Ectodermal cell (in vitro differentiated cells): ENCODE measurements at regions not wholly inside any gene's neighbourhood (a gene's known extent, or its start where the extent isn't known, plus 50 kb on each side); places are given as distances from the start of the nearest gene placed in this dataset.

Experiments used
- H3K27ac ChIP-seq: 2 replicates; pipeline ENCODE4 v1.7.0; 2013; ENCODE audit warnings: mild to moderate bottlenecking, low read depth, low read length; ENCODE audit not compliant: insufficient read depth, poor library complexity, severe bottlenecking
- H3K27me3 ChIP-seq: 2 replicates; pipeline ENCODE4 v1.7.0; 2013; ENCODE audit warnings: mild to moderate bottlenecking, low read length; ENCODE audit not compliant: insufficient read depth, control insufficient read depth, poor library complexity, severe bottlenecking
- H3K36me3 ChIP-seq: one replicate; pipeline ENCODE4 v1.7.0; 2013; ENCODE audit warnings: low read length; ENCODE audit not compliant: control insufficient read depth, insufficient read depth
- H3K4me1 ChIP-seq: one replicate; pipeline ENCODE4 v1.7.0; 2013; ENCODE audit warnings: low read length; ENCODE audit not compliant: control insufficient read depth, insufficient read depth
- H3K4me3 ChIP-seq: 2 replicates; pipeline ENCODE4 v1.7.0; 2013; ENCODE audit warnings: low read depth, low read length, control low read depth; ENCODE audit not compliant: insufficient read depth
- H3K9me3 ChIP-seq: 2 replicates; pipeline ENCODE4 v1.7.0; 2013; ENCODE audit warnings: mild to moderate bottlenecking, low read length, moderate library complexity; ENCODE audit not compliant: control insufficient read depth
- WGBS, 2 experiments: methylation state at CpG; one replicate each; pipeline ENCODE4 v1.1.7; 2013; ENCODE audit warnings: missing lambda C conversion rate in 2 of 2; 5-methylcytosine and 5-hydroxymethylcytosine counted together

GRCh38 chr6:43953794-43954310, 173.4 kb downstream of the MRPL14 start:
- Histone ChIP-seq H3K9me3 (no peaks in the 10 kb centered on the region), H3K4me1 (peaks cover 8% of the 10 kb centered on the region), H3K36me3 (no peaks in the 10 kb centered on the region), H3K27ac (no peak overlapping the region), H3K4me3 (no peak overlapping the region), H3K27me3 (no peaks in the 10 kb centered on the region)
- 58 to 65% methylated on average over 8 of the region's 8 CpGs for WGBS, 2 experiments

- Histone ChIP-seq H3K27ac (no peak overlapping the region), H3K27me3 (no peaks in the 10 kb centered on the region), H3K9me3 (no peaks in the 10 kb centered on the region), H3K36me3 (no peaks in the 10 kb centered on the region), H3K4me1 (peaks cover 10% of the 10 kb centered on the region), H3K4me3 (no peak overlapping the region)
- WGBS, 2 experiments, result 90 to 94% methylated on average over 2 of the region's 2 CpGs
These were observed 174.0 kb downstream of the MRPL14 start for GRCh38 chr6:43953256-43953655.

GRCh38 chr6:43952746-43953145, 174.5 kb downstream of the MRPL14 start:
- 90 to 98% methylated on average over 1 of the region's 1 CpG for WGBS, 2 experiments
- H3K36me3 ChIP-seq, result no peaks in the 10 kb centered on the region
- no peaks in the 10 kb centered on the region for H3K9me3 ChIP-seq
- no peak overlapping the region for H3K4me3 ChIP-seq
- peaks cover 10% of the 10 kb centered on the region for H3K4me1 ChIP-seq
- no peaks in the 10 kb centered on the region for H3K27me3 ChIP-seq
- no peak overlapping the region for H3K27ac ChIP-seq

- no peaks in the 10 kb centered on the region for H3K9me3 ChIP-seq
- no peaks in the 10 kb centered on the region for H3K27me3 ChIP-seq
- peaks cover 10% of the 10 kb centered on the region for H3K4me1 ChIP-seq
- WGBS, 2 experiments, result 90 to 91% methylated on average over 8 of the region's 8 CpGs
- H3K36me3 ChIP-seq, result no peaks in the 10 kb centered on the region
- H3K4me3 ChIP-seq, result no peak overlapping the region
- H3K27ac ChIP-seq, result no peak overlapping the region
These were observed 175.2 kb downstream of the MRPL14 start for GRCh38 chr6:43951756-43952675.

GRCh38 chr6:43951063-43951755, 176.0 kb downstream of the MRPL14 start:
- Histone ChIP-seq H3K4me3 (no peak overlapping the region), H3K36me3 (no peaks in the 10 kb centered on the region)
- WGBS, 2 experiments, result 49 to 53% methylated on average over 5 of the region's 5 CpGs

GRCh38 chr6:43950731-43951062, 176.6 kb downstream of the MRPL14 start:
- 94 to 96% methylated on average over 3 of the region's 3 CpGs for WGBS, 2 experiments
- Histone ChIP-seq H3K27me3 (no peaks in the 10 kb centered on the region), H3K4me1 (peaks cover 10% of the 10 kb centered on the region)

More at GRCh38 chr6:43951063-43951755, 176.0 kb downstream of the MRPL14 start:
- peaks cover 10% of the 10 kb centered on the region for H3K4me1 ChIP-seq
- no peak overlapping the region for H3K27ac ChIP-seq
- no peaks in the 10 kb centered on the region for H3K9me3 ChIP-seq
- no peaks in the 10 kb centered on the region for H3K27me3 ChIP-seq

GRCh38 chr6:43950051-43950605, 177.1 kb downstream of the MRPL14 start:
- Histone ChIP-seq H3K36me3 (no peaks in the 10 kb centered on the region), H3K9me3 (no peaks in the 10 kb centered on the region), H3K27ac (no peak overlapping the region), H3K4me1 (peaks cover 10% of the 10 kb centered on the region), H3K4me3 (no peak overlapping the region), H3K27me3 (no peaks in the 10 kb centered on the region)
- 89% methylated on average over 11 of the region's 11 CpGs for WGBS, 2 experiments

More at GRCh38 chr6:43950731-43951062, 176.6 kb downstream of the MRPL14 start:
- H3K27ac ChIP-seq, result no peak overlapping the region
- H3K9me3 ChIP-seq, result no peaks in the 10 kb centered on the region
- H3K4me3 ChIP-seq, result no peak overlapping the region
- no peaks in the 10 kb centered on the region for H3K36me3 ChIP-seq

GRCh38 chr6:43949551-43949991, 177.7 kb downstream of the MRPL14 start:
- H3K27ac ChIP-seq, result no peak overlapping the region
- peaks cover 10% of the 10 kb centered on the region for H3K4me1 ChIP-seq
- 83 to 97% methylated on average over 2 of the region's 2 CpGs for WGBS, 2 experiments
- H3K4me3 ChIP-seq, result no peak overlapping the region
- H3K27me3 ChIP-seq, result no peaks in the 10 kb centered on the region
- H3K36me3 ChIP-seq, result no peaks in the 10 kb centered on the region
- no peaks in the 10 kb centered on the region for H3K9me3 ChIP-seq

- no peaks in the 10 kb centered on the region for H3K9me3 ChIP-seq
- 68 to 74% methylated on average over 5 of the region's 5 CpGs for WGBS, 2 experiments
- no peaks in the 10 kb centered on the region for H3K36me3 ChIP-seq
- H3K27me3 ChIP-seq, result no peaks in the 10 kb centered on the region
- peaks cover 12% of the 10 kb centered on the region for H3K4me1 ChIP-seq
- no peak overlapping the region for H3K27ac ChIP-seq
- H3K4me3 ChIP-seq, result no peak overlapping the region
These were observed 178.4 kb downstream of the MRPL14 start for GRCh38 chr6:43948527-43949485.
